ENCODE measurements at regions not wholly inside any gene's neighbourhood (a gene's known extent, or its start where the extent isn't known, plus 50 kb on each side); places are given as distances from the start of the nearest gene placed in this dataset.
"Not testable (repeated sequence)": the region's sequence is repeated elsewhere in the genome, so short reads cannot be mapped to it uniquely, and the experiment has no call there.

- DNase-seq: no peak
- no peaks in the 10 kb centered on the region for H3K27me3 Mint-ChIP-seq
- H3K36me3 Mint-ChIP-seq: no peaks in the 10 kb centered on the region
- H3K9me3 Mint-ChIP-seq: no peaks in the 10 kb centered on the region
- no peak overlapping the region for H3K27ac Mint-ChIP-seq
- no peak overlapping the region for H3K4me3 Mint-ChIP-seq
- CTCF ChIA-PET: interaction anchor here (0.5 kb wide), 1 partner anchor 24 kb away, joined by 3 read pairs; no protein-coding TSS in a partner anchor
- no peaks in the 10 kb centered on the region for H3K4me1 Mint-ChIP-seq
Observed at GRCh38 chr5:83404182-83404716, 67.3 kb upstream of the VCAN start.

- CTCF ChIA-PET: no interaction called here
- H3K27ac Mint-ChIP-seq: no peak overlapping the region
Observed at GRCh38 chr5:83405662-83406061, 65.9 kb upstream of the VCAN start.

GRCh38 chr5:83406906-83407305, 64.6 kb upstream of the VCAN start:
- H3K27me3 Mint-ChIP-seq: no peaks in the 10 kb centered on the region
- DNase-seq: no peak
- no peak overlapping the region for H3K4me3 Mint-ChIP-seq
- H3K36me3 Mint-ChIP-seq: no peaks in the 10 kb centered on the region
- no peaks in the 10 kb centered on the region for H3K4me1 Mint-ChIP-seq
- CTCF ChIA-PET: no interaction called here
- H3K9me3 Mint-ChIP-seq: peaks cover 1% of the 10 kb centered on the region
- H3K27ac Mint-ChIP-seq: no peak overlapping the region

More at GRCh38 chr5:83405662-83406061, 65.9 kb upstream of the VCAN start:
- Mint-ChIP-seq H3K9me3 (peaks cover 1% of the 10 kb centered on the region), H3K4me1 (no peaks in the 10 kb centered on the region), H3K4me3 (no peak overlapping the region), H3K36me3 (no peaks in the 10 kb centered on the region), H3K27me3 (no peaks in the 10 kb centered on the region)
- no peak for DNase-seq

GRCh38 chr5:83407931-83408330, 63.6 kb upstream of the VCAN start:
- H3K4me1 Mint-ChIP-seq: no peaks in the 10 kb centered on the region

GRCh38 chr5:83408719-83409118, 62.8 kb upstream of the VCAN start:
- Mint-ChIP-seq H3K27ac (no peak overlapping the region), H3K4me3 (no peak overlapping the region), H3K4me1 (no peaks in the 10 kb centered on the region), H3K9me3 (peaks cover 1% of the 10 kb centered on the region), H3K36me3 (no peaks in the 10 kb centered on the region), H3K27me3 (no peaks in the 10 kb centered on the region)
- CTCF ChIA-PET: interaction anchor here (0.7 kb wide), 1 partner anchor 21 kb away, joined by 3 read pairs; no protein-coding TSS in a partner anchor
- DNase-seq: no peak

More at GRCh38 chr5:83407931-83408330, 63.6 kb upstream of the VCAN start:
- Mint-ChIP-seq H3K36me3 (no peaks in the 10 kb centered on the region), H3K9me3 (peaks cover 1% of the 10 kb centered on the region), H3K27me3 (no peaks in the 10 kb centered on the region), H3K27ac (no peak overlapping the region), H3K4me3 (no peak overlapping the region)
- DNase-seq: no peak
- CTCF ChIA-PET: interaction anchor here (0.6 kb wide), 1 partner anchor 422 kb away, joined by 3 read pairs; no protein-coding TSS in a partner anchor

- H3K27me3 Mint-ChIP-seq, H3K36me3 Mint-ChIP-seq, H3K27ac Mint-ChIP-seq, H3K9me3 Mint-ChIP-seq, H3K4me1 Mint-ChIP-seq, H3K4me3 Mint-ChIP-seq, DNase-seq, CTCF ChIA-PET: not testable (repeated sequence)
Observed at GRCh38 chr5:83409776-83410175, 61.8 kb upstream of the VCAN start.

- H3K27me3 Mint-ChIP-seq, H3K9me3 Mint-ChIP-seq, DNase-seq, H3K4me1 Mint-ChIP-seq, H3K27ac Mint-ChIP-seq, H3K36me3 Mint-ChIP-seq, H3K4me3 Mint-ChIP-seq, CTCF ChIA-PET: not testable (repeated sequence)
Observed at GRCh38 chr5:83410319-83410718, 61.2 kb upstream of the VCAN start.

- Mint-ChIP-seq H3K36me3 (no peaks in the 10 kb centered on the region), H3K4me1 (no peaks in the 10 kb centered on the region), H3K9me3 (peaks cover 1% of the 10 kb centered on the region), H3K4me3 (no peak overlapping the region), H3K27me3 (peaks cover 4% of the 10 kb centered on the region), H3K27ac (no peak overlapping the region)
- CTCF ChIA-PET: no interaction called here
- DNase-seq: no peak
Observed at GRCh38 chr5:83414601-83415000, 56.9 kb upstream of the VCAN start.

GRCh38 chr5:83417884-83418283, 53.7 kb upstream of the VCAN start:
- Mint-ChIP-seq H3K27me3 (peaks cover 4% of the 10 kb centered on the region), H3K4me3 (no peak overlapping the region), H3K36me3 (no peaks in the 10 kb centered on the region), H3K4me1 (no peaks in the 10 kb centered on the region), H3K27ac (no peak overlapping the region), H3K9me3 (no peaks in the 10 kb centered on the region)
- CTCF ChIA-PET: no interaction called here
- DNase-seq: no peak

GRCh38 chr5:83418356-83419321, 52.9 kb upstream of the VCAN start:
- H3K27me3 Mint-ChIP-seq: peaks cover 4% of the 10 kb centered on the region
- H3K27ac Mint-ChIP-seq: no peak overlapping the region
- no peaks in the 10 kb centered on the region for H3K4me1 Mint-ChIP-seq
- CTCF ChIA-PET: no interaction called here
- no peak overlapping the region for H3K4me3 Mint-ChIP-seq
- no peak for DNase-seq
- H3K36me3 Mint-ChIP-seq: no peaks in the 10 kb centered on the region
- no peaks in the 10 kb centered on the region for H3K9me3 Mint-ChIP-seq

All from activated naive CD4-positive, alpha-beta T cell treated with anti-CD3 and anti-CD28 coated beads, Interleukin-2, amount 10 ng/mL, durations not matched to agents 7 days and 5 days (primary cell).